Epithelial cell of esophagus (primary cell): ENCODE measurements at regions not wholly inside any gene's neighbourhood (a gene's known extent, or its start where the extent isn't known, plus 50 kb on each side); places are given as distances from the start of the nearest gene placed in this dataset.

Source experiments
- DNase-seq: peaks from one replicate; pipeline ENCODE4 v3.0.0; 2010; ENCODE audit warnings: low read depth
- H3K4me3 ChIP-seq: 2 replicates; pipeline ENCODE4 v1.5.1; 2011; ENCODE audit warnings: mild to moderate bottlenecking, low read length, control low read depth
- CTCF ChIP-seq: IDR thresholded peaks from 2 replicates; pipeline ENCODE4 v1.5.1; 2011; ENCODE audit warnings: low read depth, mild to moderate bottlenecking, low read length, control low read depth, inconsistent platforms; ENCODE audit not compliant: insufficient read depth; ENCODE audit errors: missing control alignments

DNA sequence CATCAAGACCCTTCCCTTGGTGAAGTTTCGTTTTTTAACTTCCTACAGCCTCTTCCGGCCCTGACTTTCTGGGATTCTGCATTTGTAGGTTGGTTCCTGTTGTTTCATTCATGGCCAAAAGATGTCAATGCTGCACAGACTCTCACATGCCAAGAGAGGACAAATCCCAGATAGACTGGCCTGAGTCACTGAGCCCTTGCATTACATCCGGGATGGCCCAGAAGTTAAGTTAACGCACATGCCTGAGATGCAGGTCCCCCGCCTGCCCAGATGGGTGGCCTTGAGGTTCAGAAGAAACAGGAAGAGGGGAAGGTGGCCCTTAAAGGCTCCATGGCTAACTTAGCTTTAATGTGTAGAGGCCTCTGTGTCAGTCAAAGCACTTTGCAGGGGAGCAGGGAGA, 51.6 kb upstream of the SRGAP3 start:
- peak; percentile 18 for DNase-seq
- no peak overlapping the region for H3K4me3 ChIP-seq
- TF ChIP-seq CTCF, result no peak

- peak; percentile 92 for DNase-seq
- peak overlapping the region; percentile 36 for H3K4me3 ChIP-seq
- no peak for TF ChIP-seq CTCF
These were observed 52.4 kb upstream of the SRGAP3 start for GRCh38 chr3:9301798-9302197.

- peak; percentile 94 for DNase-seq
- peak overlapping the region; percentile 36 for H3K4me3 ChIP-seq
- TF ChIP-seq CTCF, result peak; percentile 90
These were observed 53.2 kb upstream of the SRGAP3 start for GRCh38 chr3:9302425-9303181.

- no peak for DNase-seq
- TF ChIP-seq CTCF, result no peak
- H3K4me3 ChIP-seq, result no peak overlapping the region
These were observed 54.4 kb upstream of the THUMPD3 start for GRCh38 chr3:9308298-9308990.

DNA sequence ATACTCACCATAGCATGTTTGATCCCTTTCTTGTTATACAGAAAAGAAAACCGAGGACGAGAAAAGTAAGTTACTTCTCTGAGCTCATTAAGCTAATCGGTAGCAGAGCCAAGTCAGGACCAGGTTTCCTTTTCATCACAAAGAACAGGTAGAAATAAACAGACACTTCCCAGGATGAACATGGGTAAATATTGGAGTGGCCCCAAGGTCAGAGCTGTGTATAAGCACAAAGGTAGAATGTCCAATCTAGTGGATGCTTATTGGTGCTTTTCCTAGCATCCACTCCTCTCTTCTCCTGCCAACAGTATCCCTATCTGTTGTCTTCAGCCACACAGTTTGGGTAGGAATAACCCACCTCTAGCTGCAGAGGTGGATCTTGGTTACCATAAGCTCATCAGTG, 52.8 kb upstream of the THUMPD3 start:
- no peak overlapping the region for H3K4me3 ChIP-seq
- no peak for DNase-seq
- TF ChIP-seq CTCF, result no peak

DNA sequence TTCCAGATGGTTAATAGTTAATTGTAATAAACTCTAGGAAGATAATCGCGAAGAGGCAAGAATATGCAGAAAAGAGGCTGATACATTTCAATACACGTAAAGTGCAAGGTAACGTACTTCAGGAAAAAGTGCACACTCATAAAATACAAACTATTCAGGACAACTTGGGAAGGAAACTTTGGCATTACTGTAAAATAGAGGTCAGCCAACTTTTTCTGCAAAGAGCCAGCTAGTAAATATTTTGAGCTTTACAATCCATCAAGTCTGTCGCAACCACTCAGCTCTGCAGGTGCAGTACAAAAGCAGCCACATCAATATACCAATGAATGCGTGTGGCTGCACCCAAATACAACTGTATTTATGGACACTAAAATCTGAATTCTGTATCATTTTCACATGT, 51.6 kb upstream of the THUMPD3 start:
- no peak for TF ChIP-seq CTCF
- DNase-seq, result no peak
- H3K4me3 ChIP-seq, result no peak overlapping the region
